T1000 (cell line): ENCODE measurements at regions not wholly inside any gene's neighbourhood (a gene's known extent, or its start where the extent isn't known, plus 50 kb on each side); places are given as distances from the start of the nearest gene placed in this dataset.
A peak's percentile ranks its signal among the peaks of the same experiment; 100 is the strongest.
"Not testable (repeated sequence)": the region's sequence is repeated elsewhere in the genome, so short reads cannot be mapped to it uniquely, and the experiment has no call there.

ENCODE experiments used
- DNase-seq: peaks from one replicate; lab custom pipeline; 2025; ENCODE audit warnings: mixed read lengths; lab: John Stamatoyannopoulos, UW

- no peak for DNase-seq
These were observed 409.2 kb upstream of the SPHKAP start for GRCh38 chr2:228590681-228591080.

- no peak for DNase-seq
These were observed 407.6 kb upstream of the SPHKAP start for GRCh38 chr2:228589115-228589514.

- DNase-seq, result no peak
These were observed 400.2 kb upstream of the SPHKAP start for GRCh38 chr2:228581731-228582130.

- DNase-seq, result no peak
These were observed 394.4 kb upstream of the SPHKAP start for GRCh38 chr2:228575897-228576296.

GRCh38 chr2:228568275-228568674, 386.8 kb upstream of the SPHKAP start:
- DNase-seq, result not testable (repeated sequence)

DNA sequence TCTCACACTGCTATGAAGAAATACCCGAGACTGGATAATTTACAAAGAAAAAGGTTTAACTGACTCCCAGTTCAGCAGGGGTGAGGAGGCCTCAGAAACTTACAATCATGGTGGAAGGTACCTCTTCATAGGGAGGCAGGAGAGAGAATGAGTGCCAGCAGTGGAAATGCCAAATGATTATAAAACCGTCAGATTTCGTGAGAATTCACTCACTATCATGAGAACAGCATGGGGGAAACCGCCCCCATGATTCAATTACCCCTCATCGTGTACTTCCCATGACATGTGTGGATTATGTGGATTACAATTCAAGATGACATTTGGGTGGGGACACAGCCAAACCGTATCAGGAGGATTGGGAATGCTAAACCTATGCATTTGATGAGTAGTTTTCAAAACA, 380.3 kb upstream of the SPHKAP start:
- DNase-seq, result no peak

GRCh38 chr2:228559774-228560415, 378.4 kb upstream of the SPHKAP start:
- no peak for DNase-seq

DNA sequence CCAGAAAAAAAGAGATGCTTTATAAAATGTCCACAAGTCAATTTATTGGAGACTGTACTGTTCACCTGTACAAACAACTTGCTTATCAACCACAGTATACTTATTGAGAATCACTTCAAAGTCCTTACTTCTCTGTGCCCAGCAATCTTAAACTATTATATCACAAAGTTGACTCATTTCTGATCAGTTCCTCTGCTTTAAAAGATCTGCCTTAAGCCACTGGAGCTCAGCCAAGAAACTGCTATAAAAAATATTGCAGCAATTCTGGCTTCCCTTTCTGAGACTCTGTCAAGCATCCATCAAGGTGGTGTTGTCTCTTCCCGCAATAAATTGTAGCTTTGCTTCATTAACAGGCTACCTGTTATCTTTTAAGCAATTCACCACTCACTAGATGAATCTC, 375.2 kb upstream of the SPHKAP start:
- DNase-seq, result peak; percentile 3

- DNase-seq, result no peak
These were observed 368.0 kb upstream of the SPHKAP start for GRCh38 chr2:228549441-228550007.

DNA sequence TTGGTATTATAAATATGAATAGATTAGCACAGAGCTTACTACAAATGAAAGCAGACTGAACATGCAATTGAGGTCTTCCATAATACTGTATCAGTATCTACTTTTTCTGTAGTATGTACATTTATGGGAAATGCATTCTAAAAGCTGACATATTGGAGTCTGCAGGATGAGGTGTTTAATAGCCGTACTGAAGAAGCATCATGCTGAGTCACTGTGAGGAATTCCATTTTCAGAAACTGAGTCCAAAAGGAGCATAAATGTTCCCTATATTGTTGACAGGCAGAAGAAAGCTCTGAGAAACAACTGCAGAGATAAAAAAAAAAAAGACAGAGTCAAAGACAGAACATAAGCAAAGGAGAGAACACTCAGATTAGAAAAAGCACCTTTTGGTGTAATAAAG, 366.7 kb upstream of the SPHKAP start:
- no peak for DNase-seq

DNA sequence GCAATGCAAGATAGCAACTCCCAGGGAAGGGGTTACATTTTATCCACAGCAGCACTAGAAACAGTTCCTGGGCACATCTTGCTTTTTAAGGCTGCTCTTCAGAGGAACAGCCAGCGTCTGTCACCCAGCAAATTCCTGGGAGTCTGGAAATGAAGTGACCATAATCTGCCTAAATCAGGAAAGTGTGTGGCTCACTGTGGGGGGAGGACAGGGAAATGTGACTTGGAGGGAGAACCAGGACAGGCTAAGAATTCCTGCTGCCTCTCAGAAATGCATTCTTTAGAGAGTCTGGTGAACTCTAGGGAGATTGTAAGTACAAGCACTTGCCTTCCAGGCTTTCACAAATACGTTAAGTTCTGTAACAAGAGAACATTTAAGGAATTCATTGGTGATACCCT, 364.3 kb upstream of the SPHKAP start:
- no peak for DNase-seq

GRCh38 chr2:228545041-228545747, 363.7 kb upstream of the SPHKAP start:
- no peak for DNase-seq

DNA sequence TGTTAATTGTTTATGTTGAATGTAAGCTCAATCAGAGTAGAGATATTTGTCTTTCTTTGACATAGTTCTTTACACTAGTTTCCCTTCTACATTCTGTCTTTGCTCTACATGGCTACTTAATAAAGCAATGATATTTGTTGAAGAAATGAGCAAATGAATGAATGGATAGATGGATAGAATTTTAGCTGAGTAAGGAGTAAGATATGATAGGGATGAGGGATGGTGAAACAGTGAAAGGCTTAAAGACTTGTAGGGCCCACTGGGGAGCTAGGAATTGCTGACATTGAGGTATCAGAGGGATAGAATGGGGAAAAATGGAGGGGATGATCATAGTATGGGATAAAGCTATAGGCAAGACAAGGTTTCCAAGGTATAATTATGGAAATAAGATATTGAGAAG, 361.6 kb upstream of the SPHKAP start:
- DNase-seq, result no peak

GRCh38 chr2:228542277-228542676, 360.8 kb upstream of the SPHKAP start:
- DNase-seq, result no peak

GRCh38 chr2:228541789-228542188, 360.3 kb upstream of the SPHKAP start:
- DNase-seq, result no peak

DNA sequence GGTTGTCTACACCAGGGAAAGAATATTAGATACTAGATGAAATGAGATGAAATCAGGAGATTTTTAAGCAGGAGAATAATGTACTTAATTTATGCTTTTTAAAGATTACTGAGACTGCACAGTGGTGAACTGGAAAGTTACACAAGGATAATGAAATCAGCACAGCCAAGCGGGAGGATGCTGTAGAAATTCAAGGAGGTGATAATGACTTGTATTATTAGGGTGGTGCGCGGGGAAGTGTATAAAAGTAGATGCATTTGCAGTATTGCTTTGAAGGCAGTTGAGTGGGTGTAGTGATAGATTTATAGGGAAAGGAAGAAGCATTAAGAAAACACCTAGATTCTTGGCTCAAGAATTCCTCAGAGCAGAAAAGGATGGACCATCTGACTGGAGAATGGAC, 359.5 kb upstream of the SPHKAP start:
- DNase-seq, result no peak

DNA sequence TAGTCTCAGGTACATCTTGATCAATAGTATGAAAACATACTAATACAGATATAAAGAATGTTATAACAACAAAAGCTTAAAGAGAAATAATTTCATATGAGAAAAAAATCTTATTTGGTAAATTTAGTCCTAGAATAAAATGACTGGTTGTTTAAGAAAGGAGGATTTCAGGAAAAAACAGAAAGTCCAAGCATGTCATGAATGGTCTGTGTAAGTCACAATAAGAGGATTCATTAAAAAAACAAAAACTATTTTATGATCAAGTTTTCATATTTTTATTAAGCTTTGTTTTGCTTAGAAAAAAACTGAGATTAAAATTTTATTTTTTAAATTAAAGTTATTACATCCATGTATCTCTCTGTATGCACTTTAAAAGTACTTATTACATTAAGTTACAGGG, 353.9 kb upstream of the SPHKAP start:
- DNase-seq, result no peak

- DNase-seq, result no peak
These were observed 351.7 kb upstream of the SPHKAP start for GRCh38 chr2:228533156-228533555.

DNA sequence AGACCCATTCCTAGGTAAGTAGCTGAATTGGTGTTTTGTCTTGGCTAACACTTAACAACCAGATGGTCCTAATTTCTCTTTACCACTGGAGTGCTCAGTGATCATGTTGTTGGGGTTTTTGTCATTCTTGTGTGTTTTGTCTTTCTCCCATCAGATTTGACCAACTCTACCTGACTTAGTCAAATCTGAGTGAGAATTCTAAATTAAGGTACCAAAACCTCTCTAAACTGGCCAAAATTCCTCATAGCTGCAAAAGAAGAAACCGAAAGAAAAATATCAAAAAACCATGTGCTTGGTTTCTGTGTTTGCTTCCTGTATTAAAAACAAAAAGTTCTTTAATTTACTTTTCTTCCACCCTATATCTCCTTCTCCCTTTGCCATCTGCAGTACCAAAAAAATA, 350.7 kb upstream of the SPHKAP start:
- DNase-seq, result no peak

DNA sequence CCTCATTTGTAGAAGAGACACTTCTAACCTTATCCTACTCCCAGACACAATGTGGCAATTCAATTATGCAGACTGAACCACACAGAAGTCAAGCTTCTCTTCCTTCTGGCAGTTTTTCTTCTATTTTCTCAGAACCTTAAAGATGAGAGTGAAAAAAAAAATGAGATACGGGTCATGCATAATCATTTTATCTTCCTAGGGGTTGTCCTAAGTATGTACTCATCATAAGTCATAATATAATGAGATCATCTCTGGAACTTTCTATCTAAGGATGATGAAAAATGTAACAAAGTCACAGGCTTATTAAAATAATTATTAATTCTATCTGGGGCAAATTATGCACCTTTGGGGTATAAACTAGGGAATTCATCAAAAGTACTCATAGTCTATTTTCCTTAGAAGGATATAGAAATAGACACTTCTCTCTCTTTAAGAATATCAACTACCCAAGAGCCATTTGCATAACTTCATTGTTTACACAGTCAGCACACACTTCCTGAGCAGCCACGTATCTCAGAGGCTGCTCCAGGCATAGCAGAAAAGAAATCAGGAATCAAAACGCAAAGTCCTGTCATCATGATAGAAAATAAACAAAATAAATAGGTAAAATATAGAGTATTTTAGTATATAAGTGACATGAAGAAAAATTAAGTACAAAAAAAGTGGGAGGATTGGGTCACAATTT, 345.9 kb upstream of the SPHKAP start:
- DNase-seq, result no peak

GRCh38 chr2:228526687-228527086, 345.2 kb upstream of the SPHKAP start:
- DNase-seq, result no peak

GRCh38 chr2:228522977-228523376, 341.5 kb upstream of the SPHKAP start:
- no peak for DNase-seq

DNA sequence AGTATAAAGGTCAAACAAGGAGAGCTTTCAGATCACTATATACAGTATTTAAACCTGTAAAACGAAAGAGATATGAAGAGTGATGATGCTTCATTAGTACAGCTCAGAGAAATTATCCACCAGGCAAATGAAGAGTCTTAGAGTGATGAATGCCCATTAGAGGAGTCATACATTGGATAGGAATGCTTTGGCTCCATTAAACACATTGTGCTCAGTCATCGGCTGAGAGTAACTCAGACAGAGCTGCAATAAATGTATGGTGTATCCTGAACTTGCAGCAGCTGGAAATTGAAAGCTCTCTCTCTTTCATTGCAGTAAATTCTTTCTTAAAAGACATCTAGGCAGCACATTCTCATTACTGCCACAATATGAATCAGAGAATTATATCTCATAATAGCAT, 340.8 kb upstream of the SPHKAP start:
- no peak for DNase-seq
